RWPE2 (cell line): ENCODE measurements at regions not wholly inside any gene's neighbourhood (a gene's known extent, or its start where the extent isn't known, plus 50 kb on each side); places are given as distances from the start of the nearest gene placed in this dataset.

Experiments used
- ATAC-seq: fragments of 200-7000 bp; cut with Tn5 transposase; 3 replicates; pipeline ENCODE4 v1.9.1; 2021; ENCODE audit warnings: low read depth
- DNase-seq: peaks from one replicate; pipeline ENCODE4 v3.0.0-alpha.2; 2020; ENCODE audit warnings: low spot score
- H3K27ac ChIP-seq: fragments of 450-650 bp; 2 replicates; pipeline ENCODE4 v1.5.1; 2017; ENCODE audit warnings: mild to moderate bottlenecking; ENCODE audit not compliant: poor library complexity, severe bottlenecking
- H3K27me3 ChIP-seq: fragments of 250-450 bp; sonication (Bioruptor Pico); 2 replicates; pipeline ENCODE4 v1.5.1; 2021; ENCODE audit warnings: mild to moderate bottlenecking, moderate library complexity; ENCODE audit not compliant: insufficient read depth, poor library complexity, severe bottlenecking
- H3K36me3 ChIP-seq: fragments of 250-450 bp; sonication (Bioruptor Pico); 2 replicates; pipeline ENCODE4 v1.5.1; 2020; ENCODE audit warnings: low read depth, mild to moderate bottlenecking, moderate library complexity
- H3K4me1 ChIP-seq: fragments of 250-450 bp; sonication (Bioruptor Pico); 2 replicates; pipeline ENCODE4 v1.5.1; 2021; ENCODE audit warnings: mild to moderate bottlenecking, moderate library complexity; ENCODE audit not compliant: insufficient read depth, poor library complexity, severe bottlenecking
- H3K4me3 ChIP-seq: fragments of 250-450 bp; sonication (Bioruptor Pico); 2 replicates; pipeline ENCODE4 v1.5.1; 2021; ENCODE audit warnings: mild to moderate bottlenecking, moderate library complexity; ENCODE audit not compliant: severe bottlenecking
- H3K9me3 ChIP-seq: fragments of 250-450 bp; sonication (Bioruptor Pico); 2 replicates; pipeline ENCODE4 v1.5.1; 2021; ENCODE audit warnings: mild to moderate bottlenecking, moderate library complexity; ENCODE audit not compliant: severe bottlenecking
- CTCF ChIP-seq: fragments of 450-650 bp; IDR thresholded peaks from one replicate; pipeline ENCODE4 v1.5.1; 2017; ENCODE audit warnings: mild to moderate bottlenecking, moderate library complexity; ENCODE audit not compliant: poor library complexity, severe bottlenecking

GRCh38 chr2:15752552-15753232 is 161.0 kb downstream of the DDX1 start:
- no peak overlapping the region for H3K4me3 ChIP-seq
- H3K27me3 ChIP-seq, result no peaks in the 10 kb centered on the region
- no peaks in the 10 kb centered on the region for H3K4me1 ChIP-seq
- no peak for DNase-seq
- no peak for TF ChIP-seq CTCF
- H3K9me3 ChIP-seq, result no peaks in the 10 kb centered on the region
- no peaks in the 10 kb centered on the region for H3K36me3 ChIP-seq
- H3K27ac ChIP-seq, result no peak overlapping the region
- ATAC-seq, result no peak

GRCh38 chr2:15753233-15753798 is 161.6 kb downstream of the DDX1 start:
- no peak for TF ChIP-seq CTCF
- ATAC-seq (no peak), DNase-seq (no peak)
- Histone ChIP-seq H3K4me1 (no peaks in the 10 kb centered on the region), H3K4me3 (no peak overlapping the region), H3K9me3 (no peaks in the 10 kb centered on the region), H3K27ac (no peak overlapping the region), H3K36me3 (no peaks in the 10 kb centered on the region), H3K27me3 (no peaks in the 10 kb centered on the region)

- DNase-seq (no peak), ATAC-seq (no peak)
- Histone ChIP-seq H3K4me1 (no peaks in the 10 kb centered on the region), H3K36me3 (no peaks in the 10 kb centered on the region), H3K4me3 (no peak overlapping the region), H3K9me3 (no peaks in the 10 kb centered on the region), H3K27me3 (no peaks in the 10 kb centered on the region), H3K27ac (no peak overlapping the region)
- no peak for TF ChIP-seq CTCF
Measured at GRCh38 chr2:15753811-15754702, 162.4 kb downstream of the DDX1 start.

GRCh38 chr2:15754703-15755099 is 163.0 kb downstream of the DDX1 start:
- Histone ChIP-seq H3K9me3 (no peaks in the 10 kb centered on the region), H3K4me1 (no peaks in the 10 kb centered on the region), H3K36me3 (no peaks in the 10 kb centered on the region), H3K4me3 (no peak overlapping the region), H3K27ac (no peak overlapping the region), H3K27me3 (no peaks in the 10 kb centered on the region)
- ATAC-seq (no peak), DNase-seq (no peak)
- no peak for TF ChIP-seq CTCF
